ENCODE measurements at regions not wholly inside any gene's neighbourhood (a gene's known extent, or its start where the extent isn't known, plus 50 kb on each side); places are given as distances from the start of the nearest gene placed in this dataset.

DNA sequence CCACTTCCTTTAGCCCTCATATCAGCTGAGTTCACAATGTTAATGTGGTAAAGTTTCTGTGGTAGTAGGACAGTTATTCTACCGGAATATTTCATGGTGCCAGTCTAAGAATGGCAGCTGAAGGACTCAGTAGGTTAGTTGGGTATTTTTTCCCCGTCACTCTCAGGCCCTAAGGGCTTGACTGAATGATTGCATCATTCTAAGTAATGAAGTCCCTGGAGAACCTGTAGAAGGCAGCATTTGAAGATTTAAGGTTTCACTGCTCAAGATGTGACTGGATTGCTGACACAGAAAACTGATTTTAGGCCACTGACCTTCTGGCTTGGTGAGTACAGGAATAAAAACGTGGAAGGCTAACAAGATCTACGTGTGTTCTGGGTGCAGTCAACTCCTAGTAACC, 657.3 kb downstream of the PCDH19 start:
- TF ChIP-seq ELF1 (IDR thresholded peaks at IDR 0.05; ENCODE audit: borderline replicate concordance, low read depth) (no peak), EGR1 (IDR thresholded peaks at IDR 0.05; ENCODE audit: low read depth) (no peak), TCF7L2 (IDR thresholded peaks at IDR 0.05; ENCODE audit: borderline replicate concordance, extremely low read depth, insufficient read depth, insufficient read length) (no peak)
- Histone ChIP-seq H3K27me3 (ENCODE audit: insufficient read depth, low read length) (no peaks in the 10 kb centered on the region), H2AFZ (ENCODE audit: low read depth, low read length, poor library complexity, severe bottlenecking) (no peak overlapping the region), H3K79me2 (ENCODE audit: insufficient read depth, low read length) (no peaks in the 10 kb centered on the region), H3K36me3 (ENCODE audit: control insufficient read depth in 1 of 2, insufficient read depth in 2 of 2, low read length in 2 of 2) (no peaks in the 10 kb centered on the region), H3K4me2 (ENCODE audit: low read length) (no peak overlapping the region), H3K4me1 (ENCODE audit: control insufficient read depth in 1 of 2, insufficient read depth in 2 of 2, low read length in 2 of 2) (no peaks in the 10 kb centered on the region), H3K4me3 (replicated peaks in 1 of 2; ENCODE audit: low read depth in 1 of 2, low read length in 2 of 2) (no peak overlapping the region), H3K9me2 (ENCODE audit: insufficient read depth) (no peaks in the 10 kb centered on the region), H4K20me1 (ENCODE audit: insufficient read depth) (no peaks in the 10 kb centered on the region), H3K9ac (ENCODE audit: low read length) (no peak overlapping the region), H3K9me3 (ENCODE audit: control insufficient read depth in 1 of 2, insufficient read depth in 1 of 2, low read depth in 1 of 2, low read length in 2 of 2) (no peaks in the 10 kb centered on the region), H3K27ac (ENCODE audit: low read depth, low read length) (no peak overlapping the region)
- intact Hi-C loops (cut with micrococcal nuclease) = no loop called here
- ATAC-seq (no peak), DNase-seq (ENCODE audit: low read depth, low spot score) (no peak)
- ChIA-PET CTCF (no interaction called here), RAD21 (ENCODE audit: low non-redundant PET in 1 of 2, low total read pairs in 2 of 2, uncharacterized antibody in 2 of 2, unreplicated experiment in 2 of 2) (no interaction called here), POLR2A (no interaction called here)
- BruUV-seq (replicated peaks) = no TSS peak

GRCh38 chrX:99750721-99751120, 659.4 kb downstream of the PCDH19 start:
- no peak for ATAC-seq
- RAD21 ChIA-PET (ENCODE audit: low non-redundant PET in 1 of 2, low total read pairs in 2 of 2, uncharacterized antibody in 2 of 2, unreplicated experiment in 2 of 2) = no interaction called here
- TF ChIP-seq CBX3 (IDR thresholded peaks at IDR 0.05; ENCODE audit: low read depth) (no peak), SIN3A (IDR thresholded peaks at IDR 0.05; ENCODE audit: low read depth) (no peak), ZFX (IDR thresholded peaks at IDR 0.05) (no peak), EZH2phosphoT487 (IDR thresholded peaks at IDR 0.05; ENCODE audit: borderline replicate concordance) (no peak), EZH2 (IDR thresholded peaks at IDR 0.05) (no peak), REST (IDR thresholded peaks at IDR 0.05; ENCODE audit: low read depth) (no peak), POLR2A (IDR thresholded peaks at IDR 0.05; ENCODE audit: borderline replicate concordance, extremely low read depth, insufficient read depth, insufficient read length) (no peak), SRF (IDR thresholded peaks at IDR 0.05; ENCODE audit: low read depth) (no peak), EGR1 (IDR thresholded peaks at IDR 0.05; ENCODE audit: low read depth) (no peak), POLR2AphosphoS5 (IDR thresholded peaks at IDR 0.05; ENCODE audit: low read depth, low read length) (no peak), ELF1 (IDR thresholded peaks at IDR 0.05; ENCODE audit: borderline replicate concordance, low read depth) (no peak)
- TF ChIP-seq, protein P1, sequence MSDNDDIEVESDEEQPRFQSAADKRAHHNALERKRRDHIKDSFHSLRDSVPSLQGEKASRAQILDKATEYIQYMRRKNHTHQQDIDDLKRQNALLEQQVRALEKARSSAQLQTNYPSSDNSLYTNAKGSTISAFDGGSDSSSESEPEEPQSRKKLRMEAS (IDR thresholded peaks at IDR 0.05) = no peak
- TF ChIP-seq, protein P2, sequence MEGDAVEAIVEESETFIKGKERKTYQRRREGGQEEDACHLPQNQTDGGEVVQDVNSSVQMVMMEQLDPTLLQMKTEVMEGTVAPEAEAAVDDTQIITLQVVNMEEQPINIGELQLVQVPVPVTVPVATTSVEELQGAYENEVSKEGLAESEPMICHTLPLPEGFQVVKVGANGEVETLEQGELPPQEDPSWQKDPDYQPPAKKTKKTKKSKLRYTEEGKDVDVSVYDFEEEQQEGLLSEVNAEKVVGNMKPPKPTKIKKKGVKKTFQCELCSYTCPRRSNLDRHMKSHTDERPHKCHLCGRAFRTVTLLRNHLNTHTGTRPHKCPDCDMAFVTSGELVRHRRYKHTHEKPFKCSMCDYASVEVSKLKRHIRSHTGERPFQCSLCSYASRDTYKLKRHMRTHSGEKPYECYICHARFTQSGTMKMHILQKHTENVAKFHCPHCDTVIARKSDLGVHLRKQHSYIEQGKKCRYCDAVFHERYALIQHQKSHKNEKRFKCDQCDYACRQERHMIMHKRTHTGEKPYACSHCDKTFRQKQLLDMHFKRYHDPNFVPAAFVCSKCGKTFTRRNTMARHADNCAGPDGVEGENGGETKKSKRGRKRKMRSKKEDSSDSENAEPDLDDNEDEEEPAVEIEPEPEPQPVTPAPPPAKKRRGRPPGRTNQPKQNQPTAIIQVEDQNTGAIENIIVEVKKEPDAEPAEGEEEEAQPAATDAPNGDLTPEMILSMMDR (IDR thresholded peaks at IDR 0.05 in 2 of 3, conservative IDR thresholded peaks at IDR 0.05 in 1 of 3; ENCODE audit: borderline replicate concordance in 1 of 3, insufficient read depth in 1 of 3, low read depth in 2 of 3, low read length in 2 of 3) = no peak

More at GRCh38 chrX:99750721-99751120, 659.4 kb downstream of the PCDH19 start:
- no peaks in the 10 kb centered on the region for H3K9me3 ChIP-seq (ENCODE audit: control insufficient read depth in 1 of 2, insufficient read depth in 1 of 2, low read depth in 1 of 2, low read length in 2 of 2)
- no peak overlapping the region for H2AFZ ChIP-seq (ENCODE audit: low read depth, low read length, poor library complexity, severe bottlenecking)
- no peaks in the 10 kb centered on the region for H4K20me1 ChIP-seq (ENCODE audit: insufficient read depth)
- no peaks in the 10 kb centered on the region for H3K4me1 ChIP-seq (ENCODE audit: control insufficient read depth in 1 of 2, insufficient read depth in 2 of 2, low read length in 2 of 2)
- ChIA-PET CTCF (no interaction called here), POLR2A (no interaction called here)
- DNase-seq (ENCODE audit: low read depth, low spot score) = no peak
- no TSS peak for BruUV-seq (replicated peaks)
- no peak overlapping the region for H3K27ac ChIP-seq (ENCODE audit: low read depth, low read length)
- H3K4me2 ChIP-seq (ENCODE audit: low read length) = no peak overlapping the region
- no peaks in the 10 kb centered on the region for H3K36me3 ChIP-seq (ENCODE audit: control insufficient read depth in 1 of 2, insufficient read depth in 2 of 2, low read length in 2 of 2)
- no peaks in the 10 kb centered on the region for H3K9me2 ChIP-seq (ENCODE audit: insufficient read depth)
- no peaks in the 10 kb centered on the region for H3K27me3 ChIP-seq (ENCODE audit: insufficient read depth, low read length)
- no peak overlapping the region for H3K4me3 ChIP-seq (replicated peaks in 1 of 2; ENCODE audit: low read depth in 1 of 2, low read length in 2 of 2)
- no peaks in the 10 kb centered on the region for H3K79me2 ChIP-seq (ENCODE audit: insufficient read depth, low read length)
- intact Hi-C loops (cut with micrococcal nuclease) = no loop called here
- no peak overlapping the region for H3K9ac ChIP-seq (ENCODE audit: low read length)
